Endothelial cell of umbilical vein (primary cell): ENCODE measurements at regions not wholly inside any gene's neighbourhood (a gene's known extent, or its start where the extent isn't known, plus 50 kb on each side); places are given as distances from the start of the nearest gene placed in this dataset.

ENCODE experiments used
- BruUV-seq: library from RNA; stranded (reverse); fragments of 400-500 nt; replicated peaks from 2 replicates; lab custom pipeline; 2021; lab: Mats Ljungman, UMichigan
- CTCF ChIA-PET: fragments of 300-600, 350-600 bp; sonication (Branson Sonifier 250); formaldehyde crosslinking; loops from one replicate; lab custom pipeline; 2021; ENCODE audit warnings: antibody characterized with exemption, inconsistent platforms; lab: Charles Lee
- POLR2A ChIA-PET: fragments of 300-600, 350-600 bp; sonication (Branson Sonifier 250); formaldehyde crosslinking; loops from one replicate; lab custom pipeline; 2021; ENCODE audit warnings: antibody characterized with exemption, inconsistent platforms; lab: Charles Lee
- DNase-seq: peaks from one replicate; pipeline ENCODE4 v3.0.0-alpha.2; 2011; ENCODE audit warnings: low read depth, low spot score
- FAIRE-seq: peaks from 2 replicates; lab custom pipeline; 2011; peaks lifted over from hg19 to GRCh38; lab: Jason Lieb, UNC
- H2AFZ ChIP-seq: 2 replicates; pipeline ENCODE4 v1.6.0; 2012; ENCODE audit warnings: low read depth, low read length, control low read depth, inconsistent platforms
- H3K27ac ChIP-seq: 2 replicates; pipeline ENCODE4 v1.5.1; 2011; ENCODE audit warnings: low read depth, mild to moderate bottlenecking, control low read depth, low read length, moderate library complexity; ENCODE audit not compliant: insufficient read depth
- H3K27me3 ChIP-seq, 2 experiments: 2 replicates each; pipeline versions ENCODE4 v1.6.0 to v1.6.1; 2011; ENCODE audit warnings: low read length in 2 of 2, mixed read lengths in 1 of 2; ENCODE audit not compliant: control insufficient read depth in 2 of 2, insufficient read depth in 2 of 2
- H3K36me3 ChIP-seq, 2 experiments: 2 replicates in 1 of 2; 3 replicates in 1 of 2; pipeline ENCODE4 v1.5.1; 2011; ENCODE audit warnings: low read length in 2 of 2, mild to moderate bottlenecking in 1 of 2, moderate library complexity in 1 of 2; ENCODE audit not compliant: control insufficient read depth in 2 of 2, insufficient read depth in 2 of 2; ENCODE audit errors: extremely low read depth in 1 of 2
- H3K4me1 ChIP-seq: 3 replicates; pipeline ENCODE4 v1.5.1; 2011; ENCODE audit warnings: mild to moderate bottlenecking, low read length; ENCODE audit not compliant: control insufficient read depth, insufficient read depth; ENCODE audit errors: extremely low read depth
- H3K4me2 ChIP-seq: 2 replicates; pipeline ENCODE4 v1.6.1; 2011; ENCODE audit warnings: low read length, control low read depth, mixed read lengths; ENCODE audit not compliant: insufficient read depth
- H3K4me3 ChIP-seq, 3 experiments: fragments of 200-600 bp in 1 of 3; sonication (generic), shearing (Covaris generic) in 1 of 3; replicated peaks in 1 of 3; 2 replicates each; pipeline ENCODE4 v1.5.1; 2011 to 2016; ENCODE audit warnings: control low read depth in 3 of 3, low read length in 3 of 3, mild to moderate bottlenecking in 2 of 3, inconsistent platforms in 1 of 3, low read depth in 1 of 3, moderate library complexity in 1 of 3; ENCODE audit not compliant: insufficient read depth in 1 of 3
- H3K79me2 ChIP-seq: 2 replicates; pipeline ENCODE4 v1.6.0; 2012; ENCODE audit warnings: low read length, inconsistent platforms; ENCODE audit not compliant: control insufficient read depth, insufficient read depth
- H3K9ac ChIP-seq: replicated peaks from 2 replicates; pipeline ENCODE3; 2011; ENCODE audit warnings: low read length, control low read depth; ENCODE audit not compliant: insufficient read depth; ENCODE audit errors: extremely low read depth
- H3K9me1 ChIP-seq: replicated peaks from 3 replicates; pipeline ENCODE4 v1.6.0; 2011; ENCODE audit warnings: mild to moderate bottlenecking, low read length; ENCODE audit not compliant: control insufficient read depth, insufficient read depth; ENCODE audit errors: extremely low read depth
- H3K9me3 ChIP-seq: replicated peaks from 2 replicates; pipeline ENCODE4 v1.5.1; 2012; ENCODE audit warnings: low read length, inconsistent platforms; ENCODE audit not compliant: control insufficient read depth, insufficient read depth
- H4K20me1 ChIP-seq: replicated peaks from 2 replicates; pipeline ENCODE3; 2011; ENCODE audit warnings: mild to moderate bottlenecking, low read length; ENCODE audit not compliant: control insufficient read depth, insufficient read depth; ENCODE audit errors: extremely low read depth
- FOS ChIP-seq: IDR thresholded peaks from 2 replicates; pipeline ENCODE4 v1.6.1; 2011; ENCODE audit warnings: mild to moderate bottlenecking, low read length, moderate library complexity, borderline replicate concordance; ENCODE audit not compliant: insufficient read depth
- GATA2 ChIP-seq: IDR thresholded peaks from 2 replicates; pipeline ENCODE4 v1.7.0; 2011; ENCODE audit warnings: low read depth, mild to moderate bottlenecking, moderate library complexity, mixed read lengths, low read length; ENCODE audit not compliant: insufficient read length, insufficient read depth
- POLR2AphosphoS5 ChIP-seq: IDR thresholded peaks from 2 replicates; pipeline ENCODE4 v1.6.1; 2012; ENCODE audit warnings: low read depth, mild to moderate bottlenecking, control low read depth, low read length, moderate library complexity; ENCODE audit not compliant: insufficient read depth
- dilution Hi-C: fragments of 300-500 bp; cut with MboI; formaldehyde crosslinking; loops from one replicate; pipeline ENCODE4 v1.15.0; 2019; ENCODE audit warnings: low sequenced_read_pairs; ENCODE audit not compliant: extremely low pct_ligation_motif_present
- intact Hi-C: fragments of 100-400 bp; cut with micrococcal nuclease; formaldehyde crosslinking; loops from one replicate; pipeline ENCODE4 v1.10.0; 2022
- TF ChIP-seq, protein P1 (sequence below), 2 donors: IDR thresholded peaks; 1 replicate in 1 of 2; 2 replicates in 1 of 2; pipeline ENCODE4 v1.5.1; 2011; ENCODE audit warnings: low read length in 2 of 2, mild to moderate bottlenecking in 2 of 2, moderate library complexity in 2 of 2, control low read depth in 1 of 2, inconsistent platforms in 1 of 2, low read depth in 1 of 2; ENCODE audit not compliant: insufficient read depth in 1 of 2; ENCODE audit errors: extremely low read depth in 1 of 2
- TF ChIP-seq, protein P2 (sequence below): IDR thresholded peaks from 2 replicates; pipeline ENCODE4 v1.6.1; 2011; ENCODE audit not compliant: insufficient read depth, insufficient read length

DNA sequence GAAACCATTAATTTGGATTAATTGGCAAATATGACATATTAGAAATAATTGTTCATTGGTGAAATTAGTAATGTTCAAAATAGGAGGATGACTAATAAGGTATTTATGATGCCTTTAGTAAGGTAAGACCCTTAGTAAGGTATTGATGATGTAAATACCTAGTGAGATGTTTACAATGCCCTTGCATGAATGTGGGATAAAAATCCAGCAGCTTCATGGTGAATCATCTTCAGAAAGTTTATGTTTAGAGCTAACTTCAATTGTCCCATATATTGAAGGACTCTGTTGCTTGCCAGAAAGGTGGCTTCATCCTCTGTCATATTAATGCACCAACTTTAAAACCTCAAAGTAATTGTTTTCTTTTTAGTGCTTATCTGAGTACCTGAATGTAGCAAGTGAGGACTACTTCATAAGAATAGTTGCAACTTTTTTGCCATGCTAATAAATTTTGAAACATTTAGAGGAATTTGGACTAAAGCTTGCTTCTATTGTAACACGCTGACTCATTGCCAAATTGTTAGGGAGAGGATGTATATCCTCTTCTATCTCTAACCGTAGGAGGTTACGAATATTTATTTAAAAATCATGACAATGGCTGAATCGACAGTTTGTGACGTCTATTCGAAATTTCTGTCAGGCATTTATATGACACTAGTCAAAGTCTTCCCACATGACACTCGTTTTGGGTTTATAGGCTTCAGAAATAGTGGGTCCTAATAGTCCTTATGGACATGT lies 174.1 kb upstream of the HS3ST1 start:
- H3K36me3 ChIP-seq = no peaks in the 10 kb centered on the region
- dilution Hi-C loops (no loop called here), intact Hi-C loops (no loop called here)
- no peaks in the 10 kb centered on the region for H4K20me1 ChIP-seq
- H3K9ac ChIP-seq = no peak overlapping the region
- H3K27me3 ChIP-seq = no peaks in the 10 kb centered on the region
- H3K9me3 ChIP-seq = no peaks in the 10 kb centered on the region
- H3K4me1 ChIP-seq = peaks cover 3% of the 10 kb centered on the region
- BruUV-seq = no TSS peak
- ChIA-PET POLR2A (no interaction called here), CTCF (no interaction called here)
- no peak overlapping the region for H3K27ac ChIP-seq
- DNase-seq (no peak), FAIRE-seq (no peak)
- no peaks in the 10 kb centered on the region for H3K9me1 ChIP-seq
- H3K79me2 ChIP-seq = no peaks in the 10 kb centered on the region
- no peak overlapping the region for H2AFZ ChIP-seq
- TF ChIP-seq POLR2AphosphoS5 (no peak), FOS (no peak), GATA2 (no peak)
- TF ChIP-seq, protein P1, sequence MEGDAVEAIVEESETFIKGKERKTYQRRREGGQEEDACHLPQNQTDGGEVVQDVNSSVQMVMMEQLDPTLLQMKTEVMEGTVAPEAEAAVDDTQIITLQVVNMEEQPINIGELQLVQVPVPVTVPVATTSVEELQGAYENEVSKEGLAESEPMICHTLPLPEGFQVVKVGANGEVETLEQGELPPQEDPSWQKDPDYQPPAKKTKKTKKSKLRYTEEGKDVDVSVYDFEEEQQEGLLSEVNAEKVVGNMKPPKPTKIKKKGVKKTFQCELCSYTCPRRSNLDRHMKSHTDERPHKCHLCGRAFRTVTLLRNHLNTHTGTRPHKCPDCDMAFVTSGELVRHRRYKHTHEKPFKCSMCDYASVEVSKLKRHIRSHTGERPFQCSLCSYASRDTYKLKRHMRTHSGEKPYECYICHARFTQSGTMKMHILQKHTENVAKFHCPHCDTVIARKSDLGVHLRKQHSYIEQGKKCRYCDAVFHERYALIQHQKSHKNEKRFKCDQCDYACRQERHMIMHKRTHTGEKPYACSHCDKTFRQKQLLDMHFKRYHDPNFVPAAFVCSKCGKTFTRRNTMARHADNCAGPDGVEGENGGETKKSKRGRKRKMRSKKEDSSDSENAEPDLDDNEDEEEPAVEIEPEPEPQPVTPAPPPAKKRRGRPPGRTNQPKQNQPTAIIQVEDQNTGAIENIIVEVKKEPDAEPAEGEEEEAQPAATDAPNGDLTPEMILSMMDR (IDR thresholded peaks at IDR 0.05; ENCODE audit: extremely low read depth in 1 of 2, insufficient read depth in 1 of 2, low read depth in 1 of 2, low read length in 2 of 2) = no peak
- TF ChIP-seq, protein P2, sequence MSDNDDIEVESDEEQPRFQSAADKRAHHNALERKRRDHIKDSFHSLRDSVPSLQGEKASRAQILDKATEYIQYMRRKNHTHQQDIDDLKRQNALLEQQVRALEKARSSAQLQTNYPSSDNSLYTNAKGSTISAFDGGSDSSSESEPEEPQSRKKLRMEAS = no peak
- no peak overlapping the region for H3K4me2 ChIP-seq
- H3K4me3 ChIP-seq = no peak overlapping the region
